Hematopoietic multipotent progenitor cell treated with erythropoietin and hydrocortisone succinate and interleukin-3 and kit ligand, for 15 days (in vitro differentiated cells): ENCODE measurements at regions not wholly inside any gene's neighbourhood (a gene's known extent, or its start where the extent isn't known, plus 50 kb on each side); places are given as distances from the start of the nearest gene placed in this dataset.

Experiments
- DNase-seq: peaks from one replicate; pipeline ENCODE4 v3.0.0-alpha.2; 2015; ENCODE audit warnings: low spot score

DNA sequence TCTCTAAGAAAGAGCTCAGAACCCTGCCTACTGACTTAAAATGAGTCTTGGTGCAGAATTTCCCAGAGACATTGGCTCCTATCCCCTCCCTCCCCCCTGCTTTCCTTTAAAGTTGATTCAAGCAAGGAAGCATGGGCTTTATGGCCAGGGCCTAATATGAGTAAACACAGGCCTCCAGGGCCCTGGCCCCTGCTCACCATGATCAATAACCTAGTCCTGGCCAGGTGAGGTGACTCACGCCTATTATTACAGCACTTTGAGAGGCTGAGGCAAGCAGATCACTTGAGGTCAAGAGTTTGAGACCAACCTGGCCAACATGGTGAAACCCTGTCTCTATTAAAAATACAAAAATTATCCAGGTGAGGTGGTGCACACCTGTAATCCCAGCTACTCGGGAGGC, 165.1 kb upstream of the TMCC3 start:
- no peak for DNase-seq

- DNase-seq = no peak
Measured at GRCh38 chr12:94813314-94813713, 163.0 kb upstream of the TMCC3 start.

DNA sequence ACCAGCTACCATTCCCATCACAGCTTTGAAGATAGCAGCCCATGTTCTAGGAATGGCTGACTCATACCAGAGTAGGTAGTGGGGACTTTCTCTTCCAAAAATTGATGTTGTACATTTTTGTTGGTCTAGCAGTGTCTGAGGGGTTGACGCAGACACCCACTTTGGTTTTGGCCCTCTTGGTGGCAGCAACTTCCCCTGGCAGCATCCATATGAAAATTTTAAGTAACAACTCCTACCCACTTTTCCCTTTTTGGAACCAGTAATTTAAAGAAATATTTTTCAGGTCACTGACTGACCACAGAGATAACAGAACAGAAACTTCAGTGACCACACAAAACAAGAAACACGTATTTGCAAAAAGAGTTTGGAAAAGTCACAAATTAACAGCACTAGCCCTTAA, 162.0 kb upstream of the TMCC3 start:
- DNase-seq = no peak

- DNase-seq = no peak
Measured at GRCh38 chr12:94811611-94812010, 161.3 kb upstream of the TMCC3 start.

GRCh38 chr12:94807951-94808350, 157.6 kb upstream of the TMCC3 start:
- no peak for DNase-seq

- no peak for DNase-seq
Measured at GRCh38 chr12:94806617-94807016, 156.3 kb upstream of the TMCC3 start.

DNA sequence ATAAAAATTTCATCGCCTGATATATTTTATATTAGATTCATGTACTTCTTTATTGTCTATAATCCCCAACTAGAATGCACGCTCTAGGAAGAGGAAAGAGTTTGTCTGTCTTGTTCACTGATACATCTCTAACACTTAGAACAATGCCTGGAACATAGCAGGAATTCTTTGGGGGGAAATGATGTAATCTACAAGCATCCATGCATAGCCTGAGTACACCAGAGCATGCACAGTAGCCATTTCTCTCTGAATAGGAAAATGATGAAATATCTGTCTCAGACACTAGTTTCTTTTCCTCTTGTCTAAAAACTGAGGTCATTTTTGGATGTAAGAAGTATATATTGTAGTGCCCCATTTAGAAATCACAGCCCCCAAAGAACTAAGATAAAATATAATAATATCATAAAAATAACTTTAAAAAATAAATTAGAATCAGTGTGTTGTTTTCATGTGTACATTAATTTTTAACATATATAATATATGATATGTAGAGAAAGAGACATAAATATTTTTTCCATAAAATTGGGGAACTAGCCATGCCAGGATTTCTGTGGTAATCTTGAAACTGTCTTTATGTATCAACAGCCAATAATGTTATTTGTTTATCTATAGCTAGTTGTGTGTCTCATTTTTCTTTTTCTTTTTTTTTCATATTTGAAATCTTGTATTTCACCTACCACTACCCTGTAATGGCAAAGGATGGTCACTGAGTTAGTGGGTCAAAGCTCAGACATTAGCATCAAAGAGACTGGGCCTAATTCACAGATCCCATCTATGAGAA, 155.6 kb upstream of the TMCC3 start:
- DNase-seq = no peak

DNA sequence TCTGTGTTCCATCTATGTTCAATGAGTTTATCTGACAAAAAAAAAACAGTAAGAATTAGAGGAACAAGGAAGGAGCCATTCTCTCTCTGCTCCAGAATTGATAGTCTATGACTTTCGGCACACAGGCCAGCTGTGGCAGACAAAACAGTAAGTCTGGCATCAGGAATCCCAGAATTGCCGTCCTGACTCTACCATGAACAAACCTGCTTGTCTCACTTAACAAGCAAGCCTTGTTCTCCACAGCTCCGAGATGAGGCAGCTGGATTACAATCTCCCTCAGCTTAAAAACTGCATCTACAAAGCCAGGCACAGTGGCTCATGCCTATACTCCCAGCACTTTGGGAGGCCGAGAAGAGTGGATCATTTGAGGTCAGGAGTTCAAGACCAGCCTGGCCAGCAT, 153.6 kb upstream of the TMCC3 start:
- DNase-seq = no peak

GRCh38 chr12:94802796-94803195, 152.4 kb upstream of the TMCC3 start:
- no peak for DNase-seq

DNA sequence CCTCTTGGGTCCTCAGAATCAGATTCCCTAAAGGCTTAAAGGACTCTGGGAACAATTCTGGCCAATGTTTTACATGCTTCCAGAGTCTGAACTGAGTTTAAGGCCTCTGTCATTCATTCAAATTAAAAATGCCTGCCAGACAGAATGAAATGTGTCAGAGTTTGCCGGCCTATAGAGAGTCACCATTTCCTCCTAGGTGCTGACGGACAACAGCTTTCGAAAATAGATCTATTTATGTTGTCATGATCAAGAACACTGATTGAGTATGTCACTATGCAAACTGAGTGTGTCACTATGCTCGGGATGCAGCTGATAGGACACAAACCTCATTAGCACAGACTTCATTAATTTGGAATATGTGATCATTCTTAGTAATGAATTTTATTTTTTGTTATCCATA, 151.4 kb upstream of the TMCC3 start:
- no peak for DNase-seq

DNA sequence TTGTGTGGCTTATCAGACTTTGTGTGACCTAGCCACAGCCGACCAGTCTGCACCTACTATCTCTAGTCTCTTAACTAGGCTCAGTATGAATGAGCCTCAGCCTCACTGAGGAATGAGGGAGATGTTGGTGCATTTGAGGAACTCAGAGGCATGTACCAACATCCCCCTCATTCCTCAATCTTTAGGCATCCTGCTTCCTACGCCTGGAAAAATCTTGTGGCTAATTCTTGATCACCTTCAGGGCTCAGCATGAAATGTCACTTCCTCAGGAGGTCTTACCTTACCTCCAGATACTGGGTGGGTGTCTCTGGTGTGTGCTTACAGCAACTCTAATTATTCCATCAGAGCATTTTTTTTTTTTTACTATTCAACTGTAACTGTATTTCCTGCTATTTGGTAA, 148.8 kb upstream of the TMCC3 start:
- no peak for DNase-seq

DNA sequence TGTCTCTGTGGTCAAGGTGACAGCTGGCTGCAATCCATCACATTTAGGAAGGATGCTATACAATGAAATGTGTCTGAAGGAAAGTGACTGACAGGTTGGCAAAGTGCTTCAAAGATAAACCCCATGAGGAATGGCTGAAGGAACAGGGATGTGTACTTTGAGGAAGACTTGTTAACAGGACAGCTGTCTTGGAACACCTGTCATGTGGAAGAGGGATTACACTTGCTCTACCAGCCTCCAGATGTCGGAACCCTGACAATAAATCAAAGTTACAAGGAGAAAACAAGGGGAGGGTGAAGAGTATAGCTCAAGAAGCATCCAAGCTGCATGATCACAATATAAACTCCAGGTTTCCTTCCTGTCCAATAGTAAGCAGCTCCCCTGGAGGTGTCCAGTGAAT, 147.8 kb upstream of the TMCC3 start:
- no peak for DNase-seq

GRCh38 chr12:94795520-94795919, 145.2 kb upstream of the TMCC3 start:
- DNase-seq = no peak

GRCh38 chr12:94795044-94795443, 144.7 kb upstream of the TMCC3 start:
- DNase-seq = no peak

GRCh38 chr12:94793191-94793595, 142.8 kb upstream of the TMCC3 start:
- no peak for DNase-seq

DNA sequence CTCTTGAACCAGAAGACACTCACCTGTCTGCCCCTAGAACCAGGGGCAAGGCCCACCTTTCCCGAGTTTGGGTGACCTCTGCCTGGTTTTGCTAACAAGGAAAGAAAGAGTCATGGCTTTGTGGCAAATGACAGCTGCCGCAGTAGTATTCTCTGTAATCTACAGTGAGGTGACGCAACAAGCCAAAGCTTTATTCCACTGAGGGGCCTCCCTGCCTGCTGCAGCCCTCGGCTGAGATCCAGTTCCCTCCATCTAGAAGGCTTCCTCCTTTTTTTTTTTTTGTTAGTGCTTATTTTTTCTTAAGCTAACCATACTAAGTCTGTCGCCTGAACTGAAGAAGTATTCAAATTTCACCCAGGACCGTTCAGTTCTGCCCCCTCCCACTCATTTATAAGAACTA, 142.3 kb upstream of the TMCC3 start:
- no peak for DNase-seq

- no peak for DNase-seq
Measured at GRCh38 chr12:94791933-94792332, 141.6 kb upstream of the TMCC3 start.

DNA sequence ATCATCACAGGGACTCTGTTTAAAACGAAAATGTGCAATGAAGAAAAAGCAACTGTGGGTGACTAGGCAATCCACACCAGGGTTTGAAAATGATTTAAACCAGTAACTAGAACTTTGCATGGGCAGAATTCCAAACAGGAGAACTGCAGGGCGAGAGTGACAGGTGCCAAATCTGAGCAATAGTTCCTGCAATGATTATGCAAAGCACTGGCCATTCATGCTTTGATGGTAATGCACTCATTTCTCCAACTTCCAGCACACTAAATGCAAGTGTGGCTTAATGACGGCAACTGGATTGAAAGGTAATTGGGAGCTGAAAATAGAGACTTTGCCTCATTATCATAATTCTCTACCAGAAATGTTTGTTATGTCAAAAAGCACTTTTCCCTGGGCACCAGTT, 140.5 kb upstream of the TMCC3 start:
- DNase-seq = no peak

- DNase-seq = no peak
Measured at GRCh38 chr12:94790370-94790769, 140.0 kb upstream of the TMCC3 start.

GRCh38 chr12:94789510-94790225, 139.3 kb upstream of the TMCC3 start:
- no peak for DNase-seq

DNA sequence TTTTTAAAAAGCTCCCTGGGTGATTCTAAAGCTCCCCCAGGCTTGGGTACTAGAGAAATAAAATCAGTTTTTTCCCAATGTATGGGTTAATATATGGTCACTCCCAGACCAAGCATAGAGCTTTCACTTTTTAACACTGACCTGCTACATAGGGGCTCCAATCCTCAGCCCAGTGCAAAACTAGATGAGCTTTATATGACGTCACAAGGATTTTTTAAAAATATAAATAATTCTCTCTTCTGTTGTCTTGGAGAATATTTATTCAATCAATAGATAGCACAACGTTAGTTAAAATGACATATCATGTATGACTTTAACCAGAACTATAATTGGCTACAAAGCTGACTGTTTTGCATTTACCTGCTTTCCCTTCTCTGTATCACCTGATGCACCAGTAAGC, 137.9 kb upstream of the TMCC3 start:
- DNase-seq = no peak

- DNase-seq = no peak
Measured at GRCh38 chr12:94786906-94787305, 136.5 kb upstream of the TMCC3 start.

GRCh38 chr12:94783862-94784261, 133.5 kb upstream of the TMCC3 start:
- no peak for DNase-seq

DNA sequence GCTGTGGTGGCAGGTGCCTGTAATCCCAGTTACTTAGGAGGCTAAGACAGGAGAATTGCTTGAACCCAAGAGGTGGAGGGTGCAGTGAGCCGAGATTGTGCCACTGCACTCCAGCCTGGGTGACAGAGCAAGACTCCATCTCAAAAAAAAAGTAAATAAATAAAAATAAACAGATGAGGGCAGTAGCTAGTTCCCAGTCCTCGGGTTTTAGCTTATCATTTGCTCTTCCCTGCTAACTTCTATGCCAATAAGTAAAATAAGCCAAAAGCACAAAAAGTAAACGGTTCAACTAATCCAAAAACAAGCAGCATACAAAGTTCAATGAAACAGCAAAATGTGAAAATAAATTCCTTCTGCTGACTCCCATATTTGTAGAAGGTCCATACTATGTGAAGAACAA, 133.0 kb upstream of the TMCC3 start:
- no peak for DNase-seq
